Ovary (tissue), 7 donors: ENCODE measurements at regions not wholly inside any gene's neighbourhood (a gene's known extent, or its start where the extent isn't known, plus 50 kb on each side); places are given as distances from the start of the nearest gene placed in this dataset.

Experiments
- DNase-seq, 5 donors: peaks; one replicate each; pipeline ENCODE4 v3.0.0-alpha.2; 2019 to 2020
- H3K27ac ChIP-seq, 2 donors: fragments of 200-600 bp; one replicate each; pipeline versions ENCODE4 v1.5.1 to v1.8.0; 2019 to 2022
- H3K27me3 ChIP-seq: fragments of 200-600 bp; one replicate; pipeline ENCODE4 v1.8.0; 2022
- H3K36me3 ChIP-seq: fragments of 200-600 bp; sonication (generic); one replicate; pipeline ENCODE4 v1.5.1; 2019
- H3K4me1 ChIP-seq: one replicate; pipeline ENCODE4 v1.8.1; 2013; ENCODE audit warnings: mild to moderate bottlenecking, moderate library complexity; ENCODE audit not compliant: insufficient read depth
- H3K4me3 ChIP-seq: fragments of 200-600 bp; sonication (generic); one replicate; pipeline ENCODE4 v1.5.1; 2017
- H3K9me3 ChIP-seq, 2 donors: fragments of 200-600 bp in 1 of 2; sonication (generic) in 1 of 2; one replicate each; pipeline versions ENCODE4 v1.5.1 to v1.8.1; 2013 to 2019; ENCODE audit warnings: mild to moderate bottlenecking in 1 of 2, moderate library complexity in 1 of 2
- EP300 ChIP-seq: sonication (generic); formaldehyde crosslinking; IDR thresholded peaks from one replicate; pipeline ENCODE4 v1.6.1; 2017; ENCODE audit warnings: antibody characterized with exemption
- POLR2A ChIP-seq: fragments of 450-650 bp; IDR thresholded peaks from one replicate; pipeline ENCODE4 v1.6.1; 2017; ENCODE audit warnings: antibody characterized with exemption, mild to moderate bottlenecking, moderate library complexity
- WGBS, 3 donors: extraction: QIAGEN DNeasy Blood & Tissue Kit in 1 of 3; methylation state at CpG; one replicate each; pipeline versions ENCODE4 v1.1.5 to v1.1.7; 2013 to 2017; 5-methylcytosine and 5-hydroxymethylcytosine counted together
- intact Hi-C, 4 donors: fragments of 100-400 bp; cut with DNase I; formaldehyde crosslinking; loops; one replicate each; pipeline versions ENCODE4 v1.11.0 to v1.15.1; 2022 to 2023
- TF ChIP-seq, protein P1 (sequence below), 3 donors: fragments of 450-650 bp in 2 of 3; fragments of 200-600 bp in 1 of 3; IDR thresholded peaks; one replicate each; pipeline versions ENCODE4 v1.5.1 to v1.8.0; 2016 to 2022; ENCODE audit warnings: antibody characterized with exemption in 3 of 3, mild to moderate bottlenecking in 1 of 3
- donor health status: DM: no; HTN: no; CAD: no; lungs with moderate emphysema.
- donor health status: DM: no; HTN: no; CAD: no.
- donor health status: Bipolar disorder and iron deficiency.
- donor health status: DM: no; HTN: no; CAD: no.
- donor health status: DM: yes; HTN: yes; CAD: no.

GRCh38 chr2:184524551-184525382 is 73.6 kb upstream of the ZNF804A start:
- no peaks in the 10 kb centered on the region for H3K9me3 ChIP-seq
- 87 to 91% (median 91%) methylated on average over 15 to 16 of the region's 16 CpGs for WGBS, 3 donors
- no peak overlapping the region for H3K27ac ChIP-seq
- DNase-seq, result no peak
- TF ChIP-seq POLR2A, result no peak
- TF ChIP-seq, protein P1, sequence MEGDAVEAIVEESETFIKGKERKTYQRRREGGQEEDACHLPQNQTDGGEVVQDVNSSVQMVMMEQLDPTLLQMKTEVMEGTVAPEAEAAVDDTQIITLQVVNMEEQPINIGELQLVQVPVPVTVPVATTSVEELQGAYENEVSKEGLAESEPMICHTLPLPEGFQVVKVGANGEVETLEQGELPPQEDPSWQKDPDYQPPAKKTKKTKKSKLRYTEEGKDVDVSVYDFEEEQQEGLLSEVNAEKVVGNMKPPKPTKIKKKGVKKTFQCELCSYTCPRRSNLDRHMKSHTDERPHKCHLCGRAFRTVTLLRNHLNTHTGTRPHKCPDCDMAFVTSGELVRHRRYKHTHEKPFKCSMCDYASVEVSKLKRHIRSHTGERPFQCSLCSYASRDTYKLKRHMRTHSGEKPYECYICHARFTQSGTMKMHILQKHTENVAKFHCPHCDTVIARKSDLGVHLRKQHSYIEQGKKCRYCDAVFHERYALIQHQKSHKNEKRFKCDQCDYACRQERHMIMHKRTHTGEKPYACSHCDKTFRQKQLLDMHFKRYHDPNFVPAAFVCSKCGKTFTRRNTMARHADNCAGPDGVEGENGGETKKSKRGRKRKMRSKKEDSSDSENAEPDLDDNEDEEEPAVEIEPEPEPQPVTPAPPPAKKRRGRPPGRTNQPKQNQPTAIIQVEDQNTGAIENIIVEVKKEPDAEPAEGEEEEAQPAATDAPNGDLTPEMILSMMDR (IDR thresholded peaks at IDR 0.05), result no peak
- TF ChIP-seq EP300, result no peak
- no peaks in the 10 kb centered on the region for H3K36me3 ChIP-seq
- H3K27me3 ChIP-seq, result no peaks in the 10 kb centered on the region
- no peak overlapping the region for H3K4me3 ChIP-seq
- H3K4me1 ChIP-seq, result no peaks in the 10 kb centered on the region
- intact Hi-C loops, result no loop called here

GRCh38 chr2:184527058-184527457 is 71.3 kb upstream of the ZNF804A start:
- Histone ChIP-seq H3K4me3 (no peak overlapping the region), H3K27me3 (no peaks in the 10 kb centered on the region), H3K9me3 (no peaks in the 10 kb centered on the region), H3K4me1 (no peaks in the 10 kb centered on the region), H3K27ac (no peak overlapping the region), H3K36me3 (no peaks in the 10 kb centered on the region)
- no peak for DNase-seq
- intact Hi-C loops, result no loop called here
- TF ChIP-seq, protein P1 (IDR thresholded peaks at IDR 0.05), result no peak
- TF ChIP-seq POLR2A, result no peak
- no peak for TF ChIP-seq EP300

DNA sequence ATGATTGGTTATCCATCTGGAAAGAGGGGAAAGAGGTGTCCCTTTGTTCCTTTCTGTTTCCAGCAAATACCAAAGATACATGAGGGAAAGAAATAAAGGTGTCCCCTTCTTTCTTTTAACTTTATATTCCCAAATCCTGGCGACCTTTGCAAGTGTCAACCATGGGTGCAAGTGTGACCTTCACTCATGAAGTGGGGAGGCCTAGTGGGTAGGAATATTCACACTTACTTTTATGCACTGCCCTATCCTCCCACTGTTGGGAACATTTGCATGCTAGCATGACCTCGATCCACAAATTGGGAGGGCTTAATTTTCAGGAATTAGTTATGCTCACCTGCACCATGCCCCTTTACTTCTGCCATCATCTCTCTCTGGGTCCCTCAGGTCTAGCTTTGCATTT is 70.2 kb upstream of the ZNF804A start:
- Histone ChIP-seq H3K4me3 (no peak overlapping the region), H3K27ac (no peak overlapping the region), H3K36me3 (no peaks in the 10 kb centered on the region), H3K9me3 (no peaks in the 10 kb centered on the region), H3K27me3 (no peaks in the 10 kb centered on the region), H3K4me1 (no peaks in the 10 kb centered on the region)
- intact Hi-C loops, result no loop called here
- 67 to 76% (median 72%) methylated on average over 2 of the region's 2 CpGs for WGBS, 3 donors
- TF ChIP-seq, protein P1 (IDR thresholded peaks at IDR 0.05), result no peak
- no peak for TF ChIP-seq POLR2A
- no peak for TF ChIP-seq EP300
- DNase-seq, result no peak

GRCh38 chr2:184530239-184530638 is 68.1 kb upstream of the ZNF804A start:
- peaks cover 2% of the 10 kb centered on the region for H3K4me1 ChIP-seq
- H3K4me3 ChIP-seq, result no peak overlapping the region
- DNase-seq, result no peak
- TF ChIP-seq POLR2A (no peak), EP300 (no peak)
- TF ChIP-seq, protein P1 (IDR thresholded peaks at IDR 0.05), result no peak
- no peaks in the 10 kb centered on the region for H3K36me3 ChIP-seq
- H3K27me3 ChIP-seq, result no peaks in the 10 kb centered on the region
- H3K9me3 ChIP-seq, result no peaks in the 10 kb centered on the region
- intact Hi-C loops, result no loop called here
- no peak overlapping the region for H3K27ac ChIP-seq
- WGBS, 3 donors, result 84 to 98% (median 96%) methylated on average over 7 of the region's 7 CpGs
